Endothelial cell of umbilical vein (primary cell): ENCODE measurements at regions not wholly inside any gene's neighbourhood (a gene's known extent, or its start where the extent isn't known, plus 50 kb on each side); places are given as distances from the start of the nearest gene placed in this dataset.

Source experiments
- BruUV-seq: library from RNA; stranded (reverse); fragments of 400-500 nt; replicated peaks from 2 replicates; lab custom pipeline; 2021; lab: Mats Ljungman, UMichigan
- CTCF ChIA-PET: fragments of 300-600, 350-600 bp; sonication (Branson Sonifier 250); formaldehyde crosslinking; loops from one replicate; lab custom pipeline; 2021; ENCODE audit warnings: antibody characterized with exemption, inconsistent platforms; lab: Charles Lee
- POLR2A ChIA-PET: fragments of 300-600, 350-600 bp; sonication (Branson Sonifier 250); formaldehyde crosslinking; loops from one replicate; lab custom pipeline; 2021; ENCODE audit warnings: antibody characterized with exemption, inconsistent platforms; lab: Charles Lee
- DNase-seq: peaks from one replicate; pipeline ENCODE4 v3.0.0-alpha.2; 2011; ENCODE audit warnings: low read depth, low spot score
- FAIRE-seq: peaks from 2 replicates; lab custom pipeline; 2011; peaks lifted over from hg19 to GRCh38; lab: Jason Lieb, UNC
- H2AFZ ChIP-seq: 2 replicates; pipeline ENCODE4 v1.6.0; 2012; ENCODE audit warnings: low read depth, low read length, control low read depth, inconsistent platforms
- H3K27ac ChIP-seq: 2 replicates; pipeline ENCODE4 v1.5.1; 2011; ENCODE audit warnings: low read depth, mild to moderate bottlenecking, control low read depth, low read length, moderate library complexity; ENCODE audit not compliant: insufficient read depth
- H3K27me3 ChIP-seq, 2 experiments: 2 replicates each; pipeline versions ENCODE4 v1.6.0 to v1.6.1; 2011; ENCODE audit warnings: low read length in 2 of 2, mixed read lengths in 1 of 2; ENCODE audit not compliant: control insufficient read depth in 2 of 2, insufficient read depth in 2 of 2
- H3K36me3 ChIP-seq, 2 experiments: 2 replicates in 1 of 2; 3 replicates in 1 of 2; pipeline ENCODE4 v1.5.1; 2011; ENCODE audit warnings: low read length in 2 of 2, mild to moderate bottlenecking in 1 of 2, moderate library complexity in 1 of 2; ENCODE audit not compliant: control insufficient read depth in 2 of 2, insufficient read depth in 2 of 2; ENCODE audit errors: extremely low read depth in 1 of 2
- H3K4me1 ChIP-seq: 3 replicates; pipeline ENCODE4 v1.5.1; 2011; ENCODE audit warnings: mild to moderate bottlenecking, low read length; ENCODE audit not compliant: control insufficient read depth, insufficient read depth; ENCODE audit errors: extremely low read depth
- H3K4me2 ChIP-seq: 2 replicates; pipeline ENCODE4 v1.6.1; 2011; ENCODE audit warnings: low read length, control low read depth, mixed read lengths; ENCODE audit not compliant: insufficient read depth
- H3K4me3 ChIP-seq, 3 experiments: fragments of 200-600 bp in 1 of 3; sonication (generic), shearing (Covaris generic) in 1 of 3; replicated peaks in 1 of 3; 2 replicates each; pipeline ENCODE4 v1.5.1; 2011 to 2016; ENCODE audit warnings: control low read depth in 3 of 3, low read length in 3 of 3, mild to moderate bottlenecking in 2 of 3, inconsistent platforms in 1 of 3, low read depth in 1 of 3, moderate library complexity in 1 of 3; ENCODE audit not compliant: insufficient read depth in 1 of 3
- H3K79me2 ChIP-seq: 2 replicates; pipeline ENCODE4 v1.6.0; 2012; ENCODE audit warnings: low read length, inconsistent platforms; ENCODE audit not compliant: control insufficient read depth, insufficient read depth
- H3K9ac ChIP-seq: replicated peaks from 2 replicates; pipeline ENCODE3; 2011; ENCODE audit warnings: low read length, control low read depth; ENCODE audit not compliant: insufficient read depth; ENCODE audit errors: extremely low read depth
- H3K9me1 ChIP-seq: replicated peaks from 3 replicates; pipeline ENCODE4 v1.6.0; 2011; ENCODE audit warnings: mild to moderate bottlenecking, low read length; ENCODE audit not compliant: control insufficient read depth, insufficient read depth; ENCODE audit errors: extremely low read depth
- H3K9me3 ChIP-seq: replicated peaks from 2 replicates; pipeline ENCODE4 v1.5.1; 2012; ENCODE audit warnings: low read length, inconsistent platforms; ENCODE audit not compliant: control insufficient read depth, insufficient read depth
- H4K20me1 ChIP-seq: replicated peaks from 2 replicates; pipeline ENCODE3; 2011; ENCODE audit warnings: mild to moderate bottlenecking, low read length; ENCODE audit not compliant: control insufficient read depth, insufficient read depth; ENCODE audit errors: extremely low read depth
- GATA2 ChIP-seq: IDR thresholded peaks from 2 replicates; pipeline ENCODE4 v1.7.0; 2011; ENCODE audit warnings: low read depth, mild to moderate bottlenecking, moderate library complexity, mixed read lengths, low read length; ENCODE audit not compliant: insufficient read length, insufficient read depth
- POLR2A ChIP-seq: IDR thresholded peaks from 2 replicates; pipeline ENCODE4 v1.6.1; 2012; ENCODE audit warnings: low read depth, mild to moderate bottlenecking, control low read depth, low read length
- POLR2AphosphoS5 ChIP-seq: IDR thresholded peaks from 2 replicates; pipeline ENCODE4 v1.6.1; 2012; ENCODE audit warnings: low read depth, mild to moderate bottlenecking, control low read depth, low read length, moderate library complexity; ENCODE audit not compliant: insufficient read depth
- dilution Hi-C: fragments of 300-500 bp; cut with MboI; formaldehyde crosslinking; loops from one replicate; pipeline ENCODE4 v1.15.0; 2019; ENCODE audit warnings: low sequenced_read_pairs; ENCODE audit not compliant: extremely low pct_ligation_motif_present
- intact Hi-C: fragments of 100-400 bp; cut with micrococcal nuclease; formaldehyde crosslinking; loops from one replicate; pipeline ENCODE4 v1.10.0; 2022
- TF ChIP-seq, protein P1 (sequence below), 2 donors: IDR thresholded peaks; 1 replicate in 1 of 2; 2 replicates in 1 of 2; pipeline ENCODE4 v1.5.1; 2011; ENCODE audit warnings: low read length in 2 of 2, mild to moderate bottlenecking in 2 of 2, moderate library complexity in 2 of 2, control low read depth in 1 of 2, inconsistent platforms in 1 of 2, low read depth in 1 of 2; ENCODE audit not compliant: insufficient read depth in 1 of 2; ENCODE audit errors: extremely low read depth in 1 of 2

DNA sequence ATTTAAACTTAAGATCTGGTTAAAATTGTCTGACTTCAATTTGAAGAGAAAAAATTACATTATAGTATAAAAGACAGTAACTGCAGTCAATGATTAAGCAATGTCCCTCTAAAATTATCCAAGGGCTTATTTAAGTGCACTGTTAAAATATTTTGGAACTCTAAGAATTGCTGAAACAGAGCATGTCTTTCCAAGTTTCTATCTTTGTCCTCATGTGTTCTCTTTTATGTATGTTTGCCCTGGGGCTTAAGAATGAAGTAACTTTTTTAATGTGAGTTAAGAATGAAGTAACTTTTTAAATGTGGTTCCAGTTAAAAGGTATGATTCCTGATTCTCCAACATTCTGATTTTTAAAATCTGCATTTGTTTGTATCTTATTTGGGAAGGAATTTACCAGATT is 69.0 kb upstream of the MARK1 start:
- dilution Hi-C loops = no loop called here
- POLR2A ChIA-PET = no interaction called here
- FAIRE-seq = no peak

GRCh38 chr1:220457957-220458609 is 69.9 kb upstream of the MARK1 start:
- H3K79me2 ChIP-seq = no peaks in the 10 kb centered on the region
- no peak for FAIRE-seq
- H3K4me1 ChIP-seq = no peaks in the 10 kb centered on the region
- dilution Hi-C loops = no loop called here
- no peak overlapping the region for H3K9ac ChIP-seq
- no peaks in the 10 kb centered on the region for H3K27me3 ChIP-seq
- H4K20me1 ChIP-seq = no peaks in the 10 kb centered on the region
- CTCF ChIA-PET = no interaction called here
- intact Hi-C loops = no loop called here
- H3K9me1 ChIP-seq = no peaks in the 10 kb centered on the region
- no peak overlapping the region for H3K4me3 ChIP-seq
- no peaks in the 10 kb centered on the region for H3K9me3 ChIP-seq
- POLR2A ChIA-PET = no interaction called here
- no peaks in the 10 kb centered on the region for H3K36me3 ChIP-seq
- DNase-seq = peak; percentile 6
- no peak overlapping the region for H2AFZ ChIP-seq
- BruUV-seq = no TSS peak
- H3K4me2 ChIP-seq = no peak overlapping the region
- no peak for TF ChIP-seq POLR2A
- TF ChIP-seq, protein P1, sequence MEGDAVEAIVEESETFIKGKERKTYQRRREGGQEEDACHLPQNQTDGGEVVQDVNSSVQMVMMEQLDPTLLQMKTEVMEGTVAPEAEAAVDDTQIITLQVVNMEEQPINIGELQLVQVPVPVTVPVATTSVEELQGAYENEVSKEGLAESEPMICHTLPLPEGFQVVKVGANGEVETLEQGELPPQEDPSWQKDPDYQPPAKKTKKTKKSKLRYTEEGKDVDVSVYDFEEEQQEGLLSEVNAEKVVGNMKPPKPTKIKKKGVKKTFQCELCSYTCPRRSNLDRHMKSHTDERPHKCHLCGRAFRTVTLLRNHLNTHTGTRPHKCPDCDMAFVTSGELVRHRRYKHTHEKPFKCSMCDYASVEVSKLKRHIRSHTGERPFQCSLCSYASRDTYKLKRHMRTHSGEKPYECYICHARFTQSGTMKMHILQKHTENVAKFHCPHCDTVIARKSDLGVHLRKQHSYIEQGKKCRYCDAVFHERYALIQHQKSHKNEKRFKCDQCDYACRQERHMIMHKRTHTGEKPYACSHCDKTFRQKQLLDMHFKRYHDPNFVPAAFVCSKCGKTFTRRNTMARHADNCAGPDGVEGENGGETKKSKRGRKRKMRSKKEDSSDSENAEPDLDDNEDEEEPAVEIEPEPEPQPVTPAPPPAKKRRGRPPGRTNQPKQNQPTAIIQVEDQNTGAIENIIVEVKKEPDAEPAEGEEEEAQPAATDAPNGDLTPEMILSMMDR (IDR thresholded peaks at IDR 0.05; ENCODE audit: extremely low read depth in 1 of 2, insufficient read depth in 1 of 2, low read depth in 1 of 2, low read length in 2 of 2) = no peak
- TF ChIP-seq POLR2AphosphoS5 = no peak
- peak; percentile 75 for TF ChIP-seq GATA2
- no peak overlapping the region for H3K27ac ChIP-seq

More for the DNA sequence above, 69.0 kb upstream of the MARK1 start:
- Histone ChIP-seq H3K79me2 (no peaks in the 10 kb centered on the region), H3K36me3 (no peaks in the 10 kb centered on the region), H3K27me3 (no peaks in the 10 kb centered on the region), H3K4me1 (no peaks in the 10 kb centered on the region), H4K20me1 (no peaks in the 10 kb centered on the region), H3K4me3 (no peak overlapping the region), H3K9me1 (no peaks in the 10 kb centered on the region), H3K9ac (no peak overlapping the region), H3K9me3 (no peaks in the 10 kb centered on the region), H3K27ac (no peak overlapping the region), H3K4me2 (no peak overlapping the region), H2AFZ (no peak overlapping the region)
- TF ChIP-seq, protein P1 (IDR thresholded peaks at IDR 0.05; ENCODE audit: extremely low read depth in 1 of 2, insufficient read depth in 1 of 2, low read depth in 1 of 2, low read length in 2 of 2) = no peak
- TF ChIP-seq GATA2 = no peak
- DNase-seq = no peak
- CTCF ChIA-PET = no interaction called here
- intact Hi-C loops = no loop called here
- no TSS peak for BruUV-seq
